ENCODE measurements at regions not wholly inside any gene's neighbourhood (a gene's known extent, or its start where the extent isn't known, plus 50 kb on each side); places are given as distances from the start of the nearest gene placed in this dataset.

- TF ChIP-seq PHF20 (CRISPR knock-in tag; IDR thresholded peaks at IDR 0.05) (no peak), ZNF572 (CRISPR knock-in tag; IDR thresholded peaks at IDR 0.05) (no peak), ZNF251 (CRISPR knock-in tag; IDR thresholded peaks at IDR 0.05) (no peak), REXO4 (CRISPR knock-in tag; IDR thresholded peaks at IDR 0.05; ENCODE audit: borderline replicate concordance) (no peak), ZFX (CRISPR knock-in tag; IDR thresholded peaks at IDR 0.05; ENCODE audit: low read depth) (no peak), CTCF (CRISPR knock-in tag; IDR thresholded peaks at IDR 0.05) (no peak), SMC3 (IDR thresholded peaks at IDR 0.05; ENCODE audit: low read length) (no peak), EP300 (IDR thresholded peaks at IDR 0.05; ENCODE audit: low read depth in 2 of 2, low read length in 2 of 2) (no peak), EP300 (CRISPR knock-in tag; IDR thresholded peaks at IDR 0.05; ENCODE audit: borderline replicate concordance) (no peak)
Observed at GRCh38 chr10:62912086-62912485, 95.9 kb upstream of the EGR2 start.
